Neural cell (in vitro differentiated cells): ENCODE measurements at regions not wholly inside any gene's neighbourhood (a gene's known extent, or its start where the extent isn't known, plus 50 kb on each side); places are given as distances from the start of the nearest gene placed in this dataset.

Source experiments
- H2AFZ ChIP-seq: fragments of 200-600, 300-800 bp; sonication (generic), shearing (Covaris generic); 2 replicates; pipeline ENCODE4 v1.6.0; 2014; ENCODE audit warnings: low read depth, mild to moderate bottlenecking, antibody characterized with exemption, low read length, moderate library complexity
- H3F3A ChIP-seq: fragments of 200-600 bp; shearing (Covaris generic); 2 replicates; pipeline ENCODE4 v1.6.1; 2016; ENCODE audit warnings: mild to moderate bottlenecking, moderate library complexity, mixed read lengths, antibody characterized with exemption, low read length; ENCODE audit not compliant: insufficient read depth, poor library complexity, severe bottlenecking
- H3K27ac ChIP-seq: fragments of 200-600, 300-800 bp; sonication (generic), shearing (Covaris generic); 2 replicates; pipeline ENCODE4 v1.5.1; 2014; ENCODE audit warnings: mild to moderate bottlenecking, low read length, moderate library complexity
- H3K27me3 ChIP-seq: fragments of 300-800, 200-600 bp; sonication (generic), shearing (Covaris generic); 2 replicates; pipeline ENCODE4 v1.6.0; 2014; ENCODE audit warnings: mild to moderate bottlenecking, low read depth, low read length, moderate library complexity; ENCODE audit not compliant: insufficient read depth
- H3K36me3 ChIP-seq: fragments of 300-800, 200-600 bp; sonication (generic), shearing (Covaris generic); 2 replicates; pipeline ENCODE4 v1.5.1; 2014; ENCODE audit warnings: mild to moderate bottlenecking, antibody characterized with exemption, low read length, moderate library complexity; ENCODE audit not compliant: insufficient read depth
- H3K4me2 ChIP-seq: fragments of 300-800, 200-600 bp; sonication (generic), shearing (Covaris generic); 2 replicates; pipeline ENCODE4 v1.6.0; 2014; ENCODE audit warnings: mild to moderate bottlenecking, low read length
- H3K4me3 ChIP-seq: fragments of 300-800, 200-600 bp; sonication (generic), shearing (Covaris generic); 2 replicates; pipeline ENCODE4 v1.5.1; 2014; ENCODE audit warnings: mild to moderate bottlenecking, low read length, moderate library complexity
- H3K79me2 ChIP-seq: fragments of 200-600 bp; shearing (Covaris generic); replicated peaks from 2 replicates; pipeline ENCODE4 v1.6.0; 2014; ENCODE audit warnings: mild to moderate bottlenecking, low read length, moderate library complexity; ENCODE audit not compliant: insufficient read depth
- H3K9ac ChIP-seq: fragments of 300-800, 200-600 bp; sonication (generic), shearing (Covaris generic); 2 replicates; pipeline ENCODE4 v1.6.1; 2016; ENCODE audit warnings: mild to moderate bottlenecking, low read length, mixed read lengths
- H3K9me2 ChIP-seq: fragments of 200-600 bp; shearing (Covaris generic); 2 replicates; pipeline ENCODE4 v1.6.1; 2016; ENCODE audit warnings: mild to moderate bottlenecking, low read length, mixed read lengths; ENCODE audit not compliant: insufficient read depth
- H3K9me3 ChIP-seq: fragments of 200-600, 300-800 bp; sonication (generic), shearing (Covaris generic); 2 replicates; pipeline ENCODE4 v1.6.1; 2016; ENCODE audit warnings: mild to moderate bottlenecking, mixed run types, low read length, moderate library complexity, mixed read lengths
- H4K20me1 ChIP-seq: fragments of 200-600 bp; shearing (Covaris generic); 2 replicates; pipeline ENCODE4 v1.6.1; 2016; ENCODE audit warnings: mild to moderate bottlenecking, mixed run types; ENCODE audit not compliant: insufficient read depth
- EP300 ChIP-seq: fragments of 450-650 bp; conservative IDR thresholded peaks from 2 replicates; pipeline ENCODE4 v1.6.1; 2014; ENCODE audit warnings: antibody characterized with exemption, mild to moderate bottlenecking, moderate library complexity; ENCODE audit not compliant: poor library complexity, severe bottlenecking
- EZH2 ChIP-seq: fragments of 200-600, 300-800 bp; shearing (Covaris generic), sonication (generic); IDR thresholded peaks from 2 replicates; pipeline ENCODE4 v1.6.1; 2014; ENCODE audit warnings: antibody characterized with exemption, low read length, borderline replicate concordance, mild to moderate bottlenecking; ENCODE audit not compliant: insufficient read depth, poor library complexity, severe bottlenecking
- MXI1 ChIP-seq: fragments of 450-650 bp; conservative IDR thresholded peaks from 2 replicates; pipeline ENCODE4 v1.6.1; 2014; ENCODE audit warnings: antibody characterized with exemption, mild to moderate bottlenecking; ENCODE audit not compliant: poor library complexity, severe bottlenecking
- POLR2AphosphoS5 ChIP-seq: IDR thresholded peaks from 2 replicates; pipeline ENCODE4 v1.6.1; 2012
- RAD21 ChIP-seq: fragments of 450-650 bp; conservative IDR thresholded peaks from 2 replicates; pipeline ENCODE4 v1.6.1; 2014; ENCODE audit warnings: antibody characterized with exemption, mild to moderate bottlenecking, moderate library complexity
- SMC3 ChIP-seq: fragments of 450-650 bp; conservative IDR thresholded peaks from 2 replicates; pipeline ENCODE4 v1.6.1; 2014; ENCODE audit warnings: antibody characterized with exemption, mild to moderate bottlenecking, moderate library complexity; ENCODE audit not compliant: poor library complexity
- TAF1 ChIP-seq: IDR thresholded peaks from 2 replicates; pipeline ENCODE4 v1.6.1; 2012; ENCODE audit warnings: low read depth
- TF ChIP-seq, protein P1 (sequence below): fragments of 450-650 bp; IDR thresholded peaks from 2 replicates; pipeline ENCODE4 v1.5.1; 2014; ENCODE audit warnings: antibody characterized with exemption, mild to moderate bottlenecking, moderate library complexity; ENCODE audit not compliant: poor library complexity, severe bottlenecking
- TF ChIP-seq, protein P2 (sequence below): IDR thresholded peaks from 2 replicates; pipeline ENCODE4 v1.6.1; 2012; ENCODE audit warnings: borderline replicate concordance

GRCh38 chr14:24701062-24701461 is 67.1 kb upstream of the GZMB start:
- Histone ChIP-seq H3K9me3 (no peaks in the 10 kb centered on the region), H4K20me1 (no peaks in the 10 kb centered on the region), H3K4me2 (no peak overlapping the region), H3K27me3 (no peaks in the 10 kb centered on the region), H3K27ac (no peak overlapping the region), H3F3A (no peaks in the 10 kb centered on the region), H3K36me3 (no peaks in the 10 kb centered on the region), H3K9me2 (no peaks in the 10 kb centered on the region), H3K79me2 (no peaks in the 10 kb centered on the region), H2AFZ (no peak overlapping the region), H3K4me3 (no peak overlapping the region), H3K9ac (no peak overlapping the region)
- TF ChIP-seq EZH2, result no peak
- no peak for TF ChIP-seq POLR2AphosphoS5
- no peak for TF ChIP-seq MXI1
- no peak for TF ChIP-seq SMC3
- no peak for TF ChIP-seq TAF1
- TF ChIP-seq, protein P1, sequence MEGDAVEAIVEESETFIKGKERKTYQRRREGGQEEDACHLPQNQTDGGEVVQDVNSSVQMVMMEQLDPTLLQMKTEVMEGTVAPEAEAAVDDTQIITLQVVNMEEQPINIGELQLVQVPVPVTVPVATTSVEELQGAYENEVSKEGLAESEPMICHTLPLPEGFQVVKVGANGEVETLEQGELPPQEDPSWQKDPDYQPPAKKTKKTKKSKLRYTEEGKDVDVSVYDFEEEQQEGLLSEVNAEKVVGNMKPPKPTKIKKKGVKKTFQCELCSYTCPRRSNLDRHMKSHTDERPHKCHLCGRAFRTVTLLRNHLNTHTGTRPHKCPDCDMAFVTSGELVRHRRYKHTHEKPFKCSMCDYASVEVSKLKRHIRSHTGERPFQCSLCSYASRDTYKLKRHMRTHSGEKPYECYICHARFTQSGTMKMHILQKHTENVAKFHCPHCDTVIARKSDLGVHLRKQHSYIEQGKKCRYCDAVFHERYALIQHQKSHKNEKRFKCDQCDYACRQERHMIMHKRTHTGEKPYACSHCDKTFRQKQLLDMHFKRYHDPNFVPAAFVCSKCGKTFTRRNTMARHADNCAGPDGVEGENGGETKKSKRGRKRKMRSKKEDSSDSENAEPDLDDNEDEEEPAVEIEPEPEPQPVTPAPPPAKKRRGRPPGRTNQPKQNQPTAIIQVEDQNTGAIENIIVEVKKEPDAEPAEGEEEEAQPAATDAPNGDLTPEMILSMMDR, result no peak
- no peak for TF ChIP-seq EP300
- no peak for TF ChIP-seq RAD21

DNA sequence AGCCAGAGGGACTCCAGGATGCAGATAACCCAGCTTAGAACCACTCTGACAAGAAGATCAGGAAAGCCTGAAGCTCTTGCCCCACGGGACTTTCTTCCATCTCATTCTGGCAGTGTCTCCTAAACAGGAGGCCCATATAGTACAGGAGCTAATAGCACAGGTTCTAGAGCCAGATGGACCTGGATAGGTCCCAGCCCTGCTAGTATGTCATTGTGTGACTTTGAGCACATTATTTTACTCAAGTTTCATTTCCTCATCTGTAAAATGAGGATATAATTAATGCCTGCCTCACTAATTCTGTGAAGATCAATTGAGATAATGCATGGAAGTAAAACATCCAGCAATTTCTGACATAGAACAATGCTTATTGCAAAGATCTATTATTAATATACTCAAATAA is 66.5 kb upstream of the GZMB start:
- Histone ChIP-seq H4K20me1 (no peaks in the 10 kb centered on the region), H3F3A (no peaks in the 10 kb centered on the region), H3K9me2 (no peaks in the 10 kb centered on the region), H3K9me3 (no peaks in the 10 kb centered on the region), H3K4me3 (no peak overlapping the region), H3K36me3 (no peaks in the 10 kb centered on the region), H3K9ac (no peak overlapping the region), H2AFZ (no peak overlapping the region), H3K27me3 (no peaks in the 10 kb centered on the region), H3K79me2 (no peaks in the 10 kb centered on the region), H3K27ac (no peak overlapping the region), H3K4me2 (no peak overlapping the region)
- TF ChIP-seq POLR2AphosphoS5 (no peak), MXI1 (no peak), TAF1 (no peak), RAD21 (no peak), SMC3 (no peak), EZH2 (no peak), EP300 (no peak)
- TF ChIP-seq, protein P2, sequence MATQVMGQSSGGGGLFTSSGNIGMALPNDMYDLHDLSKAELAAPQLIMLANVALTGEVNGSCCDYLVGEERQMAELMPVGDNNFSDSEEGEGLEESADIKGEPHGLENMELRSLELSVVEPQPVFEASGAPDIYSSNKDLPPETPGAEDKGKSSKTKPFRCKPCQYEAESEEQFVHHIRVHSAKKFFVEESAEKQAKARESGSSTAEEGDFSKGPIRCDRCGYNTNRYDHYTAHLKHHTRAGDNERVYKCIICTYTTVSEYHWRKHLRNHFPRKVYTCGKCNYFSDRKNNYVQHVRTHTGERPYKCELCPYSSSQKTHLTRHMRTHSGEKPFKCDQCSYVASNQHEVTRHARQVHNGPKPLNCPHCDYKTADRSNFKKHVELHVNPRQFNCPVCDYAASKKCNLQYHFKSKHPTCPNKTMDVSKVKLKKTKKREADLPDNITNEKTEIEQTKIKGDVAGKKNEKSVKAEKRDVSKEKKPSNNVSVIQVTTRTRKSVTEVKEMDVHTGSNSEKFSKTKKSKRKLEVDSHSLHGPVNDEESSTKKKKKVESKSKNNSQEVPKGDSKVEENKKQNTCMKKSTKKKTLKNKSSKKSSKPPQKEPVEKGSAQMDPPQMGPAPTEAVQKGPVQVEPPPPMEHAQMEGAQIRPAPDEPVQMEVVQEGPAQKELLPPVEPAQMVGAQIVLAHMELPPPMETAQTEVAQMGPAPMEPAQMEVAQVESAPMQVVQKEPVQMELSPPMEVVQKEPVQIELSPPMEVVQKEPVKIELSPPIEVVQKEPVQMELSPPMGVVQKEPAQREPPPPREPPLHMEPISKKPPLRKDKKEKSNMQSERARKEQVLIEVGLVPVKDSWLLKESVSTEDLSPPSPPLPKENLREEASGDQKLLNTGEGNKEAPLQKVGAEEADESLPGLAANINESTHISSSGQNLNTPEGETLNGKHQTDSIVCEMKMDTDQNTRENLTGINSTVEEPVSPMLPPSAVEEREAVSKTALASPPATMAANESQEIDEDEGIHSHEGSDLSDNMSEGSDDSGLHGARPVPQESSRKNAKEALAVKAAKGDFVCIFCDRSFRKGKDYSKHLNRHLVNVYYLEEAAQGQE, result no peak

DNA sequence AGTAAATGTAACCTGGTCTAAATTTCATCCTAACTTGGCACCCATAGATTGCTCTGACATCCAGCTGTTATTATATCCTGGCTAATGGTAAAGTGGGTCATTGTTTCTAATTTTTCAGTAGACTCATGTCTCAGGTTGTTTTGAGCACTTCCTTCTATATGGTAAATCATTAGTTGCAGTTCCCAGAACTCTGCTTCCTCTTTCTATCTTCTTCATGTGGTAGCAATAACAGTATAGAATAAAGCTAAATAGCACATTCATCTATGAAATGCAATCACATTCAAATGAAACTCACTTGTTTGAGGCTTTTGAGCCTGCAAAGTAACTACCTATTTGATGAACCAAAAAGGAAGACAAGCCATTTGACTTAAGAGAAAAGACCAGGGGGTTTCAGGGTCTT is 65.1 kb upstream of the GZMB start:
- no peak overlapping the region for H3K9ac ChIP-seq
- H3K27me3 ChIP-seq, result no peaks in the 10 kb centered on the region
- no peak overlapping the region for H2AFZ ChIP-seq
- no peaks in the 10 kb centered on the region for H4K20me1 ChIP-seq
- H3K27ac ChIP-seq, result no peak overlapping the region
- no peaks in the 10 kb centered on the region for H3K79me2 ChIP-seq
- TF ChIP-seq SMC3 (no peak), EZH2 (no peak), TAF1 (no peak), MXI1 (no peak), POLR2AphosphoS5 (no peak), EP300 (no peak), RAD21 (no peak)
- TF ChIP-seq, protein P1, result no peak
- TF ChIP-seq, protein P2, result no peak
- no peaks in the 10 kb centered on the region for H3K36me3 ChIP-seq
- no peak overlapping the region for H3K4me3 ChIP-seq
- H3K4me2 ChIP-seq, result no peak overlapping the region
- no peaks in the 10 kb centered on the region for H3K9me2 ChIP-seq
- no peaks in the 10 kb centered on the region for H3K9me3 ChIP-seq
- no peaks in the 10 kb centered on the region for H3F3A ChIP-seq
